ENCODE measurements at regions not wholly inside any gene's neighbourhood (a gene's known extent, or its start where the extent isn't known, plus 50 kb on each side); places are given as distances from the start of the nearest gene placed in this dataset.

DNA sequence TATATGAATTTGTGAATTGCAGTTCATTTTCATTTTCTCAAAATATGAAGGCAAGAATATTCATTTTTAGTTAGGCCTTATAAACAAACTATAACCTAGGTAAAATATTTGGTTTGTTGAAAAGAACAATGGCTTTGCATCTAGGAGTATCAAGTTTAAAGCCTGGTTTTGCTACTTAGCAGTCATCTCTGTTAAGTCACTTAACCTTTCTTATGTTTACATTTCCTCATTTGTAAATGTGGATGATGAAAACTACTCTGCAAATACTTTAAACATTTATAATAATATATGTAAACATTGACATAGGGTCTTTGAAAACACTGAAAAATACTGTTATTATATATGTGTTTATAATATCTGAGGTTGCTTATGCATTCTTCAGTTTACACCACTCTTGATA is 135.5 kb downstream of the CENPW start:
- Histone ChIP-seq H3F3A (replicated peaks; ENCODE audit: low read depth) (no peaks in the 10 kb centered on the region), H3K9me2 (ENCODE audit: insufficient read depth) (no peaks in the 10 kb centered on the region), H3K27me3 (ENCODE audit: insufficient read depth) (no peaks in the 10 kb centered on the region), H3K79me2 (replicated peaks; ENCODE audit: insufficient read depth) (no peaks in the 10 kb centered on the region), H3K4me1 (ENCODE audit: insufficient read depth) (0 out of 2 replicates have a peak, but pooled peaks cover 6% of the 10 kb centered on the region), H4K20me1 (replicated peaks; ENCODE audit: insufficient read depth) (no peaks in the 10 kb centered on the region), H2AFZ (no peak overlapping the region), H3K4me3 (no peak overlapping the region), H3K27ac (ENCODE audit: low read depth) (no peak overlapping the region), H3K4me2 (no peak overlapping the region), H3K36me3 (ENCODE audit: insufficient read depth) (no peaks in the 10 kb centered on the region; the same call in 1 of the 2 replicates)
- Mint-ChIP-seq H3K27ac (no peak overlapping the region), H3K4me3 (no peak overlapping the region), H3K36me3 (ENCODE audit: low read depth) (no peaks in the 10 kb centered on the region), H3K9me3 (peaks cover 8% of the 10 kb centered on the region), H3K4me1 (peaks cover 5% of the 10 kb centered on the region; the same call in 2 of the 3 replicates), H3K27me3 (ENCODE audit: insufficient read depth, low read depth, poor library complexity) (no peaks in the 10 kb centered on the region)
- DNase-seq (ENCODE audit: low spot score) (no peak), ATAC-seq (no peak)
- TF ChIP-seq, protein P1, sequence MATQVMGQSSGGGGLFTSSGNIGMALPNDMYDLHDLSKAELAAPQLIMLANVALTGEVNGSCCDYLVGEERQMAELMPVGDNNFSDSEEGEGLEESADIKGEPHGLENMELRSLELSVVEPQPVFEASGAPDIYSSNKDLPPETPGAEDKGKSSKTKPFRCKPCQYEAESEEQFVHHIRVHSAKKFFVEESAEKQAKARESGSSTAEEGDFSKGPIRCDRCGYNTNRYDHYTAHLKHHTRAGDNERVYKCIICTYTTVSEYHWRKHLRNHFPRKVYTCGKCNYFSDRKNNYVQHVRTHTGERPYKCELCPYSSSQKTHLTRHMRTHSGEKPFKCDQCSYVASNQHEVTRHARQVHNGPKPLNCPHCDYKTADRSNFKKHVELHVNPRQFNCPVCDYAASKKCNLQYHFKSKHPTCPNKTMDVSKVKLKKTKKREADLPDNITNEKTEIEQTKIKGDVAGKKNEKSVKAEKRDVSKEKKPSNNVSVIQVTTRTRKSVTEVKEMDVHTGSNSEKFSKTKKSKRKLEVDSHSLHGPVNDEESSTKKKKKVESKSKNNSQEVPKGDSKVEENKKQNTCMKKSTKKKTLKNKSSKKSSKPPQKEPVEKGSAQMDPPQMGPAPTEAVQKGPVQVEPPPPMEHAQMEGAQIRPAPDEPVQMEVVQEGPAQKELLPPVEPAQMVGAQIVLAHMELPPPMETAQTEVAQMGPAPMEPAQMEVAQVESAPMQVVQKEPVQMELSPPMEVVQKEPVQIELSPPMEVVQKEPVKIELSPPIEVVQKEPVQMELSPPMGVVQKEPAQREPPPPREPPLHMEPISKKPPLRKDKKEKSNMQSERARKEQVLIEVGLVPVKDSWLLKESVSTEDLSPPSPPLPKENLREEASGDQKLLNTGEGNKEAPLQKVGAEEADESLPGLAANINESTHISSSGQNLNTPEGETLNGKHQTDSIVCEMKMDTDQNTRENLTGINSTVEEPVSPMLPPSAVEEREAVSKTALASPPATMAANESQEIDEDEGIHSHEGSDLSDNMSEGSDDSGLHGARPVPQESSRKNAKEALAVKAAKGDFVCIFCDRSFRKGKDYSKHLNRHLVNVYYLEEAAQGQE (IDR thresholded peaks at IDR 0.05; ENCODE audit: unreplicated experiment), result no peak
- no peak for TF ChIP-seq STAT1 (IDR thresholded peaks at IDR 0.05; ENCODE audit: unreplicated experiment)
- no peak for TF ChIP-seq ZNF114 (CRISPR knock-in tag; IDR thresholded peaks at IDR 0.05)
- no peak for TF ChIP-seq EZH2phosphoT487 (IDR thresholded peaks at IDR 0.05; ENCODE audit: unreplicated experiment)
- TF ChIP-seq, protein P2, sequence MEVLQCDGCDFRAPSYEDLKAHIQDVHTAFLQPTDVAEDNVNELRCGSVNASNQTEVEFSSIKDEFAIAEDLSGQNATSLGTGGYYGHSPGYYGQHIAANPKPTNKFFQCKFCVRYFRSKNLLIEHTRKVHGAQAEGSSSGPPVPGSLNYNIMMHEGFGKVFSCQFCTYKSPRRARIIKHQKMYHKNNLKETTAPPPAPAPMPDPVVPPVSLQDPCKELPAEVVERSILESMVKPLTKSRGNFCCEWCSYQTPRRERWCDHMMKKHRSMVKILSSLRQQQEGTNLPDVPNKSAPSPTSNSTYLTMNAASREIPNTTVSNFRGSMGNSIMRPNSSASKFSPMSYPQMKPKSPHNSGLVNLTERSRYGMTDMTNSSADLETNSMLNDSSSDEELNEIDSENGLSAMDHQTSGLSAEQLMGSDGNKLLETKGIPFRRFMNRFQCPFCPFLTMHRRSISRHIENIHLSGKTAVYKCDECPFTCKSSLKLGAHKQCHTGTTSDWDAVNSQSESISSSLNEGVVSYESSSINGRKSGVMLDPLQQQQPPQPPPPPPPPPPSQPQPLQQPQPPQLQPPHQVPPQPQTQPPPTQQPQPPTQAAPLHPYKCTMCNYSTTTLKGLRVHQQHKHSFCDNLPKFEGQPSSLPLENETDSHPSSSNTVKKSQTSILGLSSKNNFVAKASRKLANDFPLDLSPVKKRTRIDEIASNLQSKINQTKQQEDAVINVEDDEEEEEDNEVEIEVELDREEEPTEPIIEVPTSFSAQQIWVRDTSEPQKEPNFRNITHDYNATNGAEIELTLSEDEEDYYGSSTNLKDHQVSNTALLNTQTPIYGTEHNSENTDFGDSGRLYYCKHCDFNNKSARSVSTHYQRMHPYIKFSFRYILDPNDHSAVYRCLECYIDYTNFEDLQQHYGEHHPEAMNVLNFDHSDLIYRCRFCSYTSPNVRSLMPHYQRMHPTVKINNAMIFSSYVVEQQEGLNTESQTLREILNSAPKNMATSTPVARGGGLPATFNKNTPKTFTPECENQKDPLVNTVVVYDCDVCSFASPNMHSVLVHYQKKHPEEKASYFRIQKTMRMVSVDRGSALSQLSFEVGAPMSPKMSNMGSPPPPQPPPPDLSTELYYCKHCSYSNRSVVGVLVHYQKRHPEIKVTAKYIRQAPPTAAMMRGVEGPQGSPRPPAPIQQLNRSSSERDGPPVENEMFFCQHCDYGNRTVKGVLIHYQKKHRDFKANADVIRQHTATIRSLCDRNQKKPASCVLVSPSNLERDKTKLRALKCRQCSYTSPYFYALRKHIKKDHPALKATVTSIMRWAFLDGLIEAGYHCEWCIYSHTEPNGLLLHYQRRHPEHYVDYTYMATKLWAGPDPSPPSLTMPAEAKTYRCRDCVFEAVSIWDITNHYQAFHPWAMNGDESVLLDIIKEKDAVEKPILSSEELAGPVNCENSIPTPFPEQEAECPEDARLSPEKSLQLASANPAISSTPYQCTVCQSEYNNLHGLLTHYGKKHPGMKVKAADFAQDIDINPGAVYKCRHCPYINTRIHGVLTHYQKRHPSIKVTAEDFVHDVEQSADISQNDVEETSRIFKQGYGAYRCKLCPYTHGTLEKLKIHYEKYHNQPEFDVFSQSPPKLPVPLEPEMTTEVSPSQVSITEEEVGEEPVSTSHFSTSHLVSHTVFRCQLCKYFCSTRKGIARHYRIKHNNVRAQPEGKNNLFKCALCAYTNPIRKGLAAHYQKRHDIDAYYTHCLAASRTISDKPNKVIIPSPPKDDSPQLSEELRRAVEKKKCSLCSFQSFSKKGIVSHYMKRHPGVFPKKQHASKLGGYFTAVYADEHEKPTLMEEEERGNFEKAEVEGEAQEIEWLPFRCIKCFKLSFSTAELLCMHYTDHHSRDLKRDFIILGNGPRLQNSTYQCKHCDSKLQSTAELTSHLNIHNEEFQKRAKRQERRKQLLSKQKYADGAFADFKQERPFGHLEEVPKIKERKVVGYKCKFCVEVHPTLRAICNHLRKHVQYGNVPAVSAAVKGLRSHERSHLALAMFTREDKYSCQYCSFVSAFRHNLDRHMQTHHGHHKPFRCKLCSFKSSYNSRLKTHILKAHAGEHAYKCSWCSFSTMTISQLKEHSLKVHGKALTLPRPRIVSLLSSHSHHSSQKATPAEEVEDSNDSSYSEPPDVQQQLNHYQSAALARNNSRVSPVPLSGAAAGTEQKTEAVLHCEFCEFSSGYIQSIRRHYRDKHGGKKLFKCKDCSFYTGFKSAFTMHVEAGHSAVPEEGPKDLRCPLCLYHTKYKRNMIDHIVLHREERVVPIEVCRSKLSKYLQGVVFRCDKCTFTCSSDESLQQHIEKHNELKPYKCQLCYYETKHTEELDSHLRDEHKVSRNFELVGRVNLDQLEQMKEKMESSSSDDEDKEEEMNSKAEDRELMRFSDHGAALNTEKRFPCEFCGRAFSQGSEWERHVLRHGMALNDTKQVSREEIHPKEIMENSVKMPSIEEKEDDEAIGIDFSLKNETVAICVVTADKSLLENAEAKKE (CRISPR knock-in tag; IDR thresholded peaks at IDR 0.05), result no peak
- no peak for TF ChIP-seq POLR2AphosphoS5 (IDR thresholded peaks at IDR 0.05; ENCODE audit: low read depth)
- TF ChIP-seq NANOG (IDR thresholded peaks at IDR 0.05; ENCODE audit: borderline replicate concordance), result no peak
- TF ChIP-seq JUNB (IDR thresholded peaks at IDR 0.05; ENCODE audit: unreplicated experiment), result no peak
- no peak for TF ChIP-seq ZNF331 (CRISPR knock-in tag; IDR thresholded peaks at IDR 0.05; ENCODE audit: low read depth)
- no peak for TF ChIP-seq EZH2 (IDR thresholded peaks at IDR 0.05; ENCODE audit: low read depth, unreplicated experiment)
- TF ChIP-seq, protein P3, sequence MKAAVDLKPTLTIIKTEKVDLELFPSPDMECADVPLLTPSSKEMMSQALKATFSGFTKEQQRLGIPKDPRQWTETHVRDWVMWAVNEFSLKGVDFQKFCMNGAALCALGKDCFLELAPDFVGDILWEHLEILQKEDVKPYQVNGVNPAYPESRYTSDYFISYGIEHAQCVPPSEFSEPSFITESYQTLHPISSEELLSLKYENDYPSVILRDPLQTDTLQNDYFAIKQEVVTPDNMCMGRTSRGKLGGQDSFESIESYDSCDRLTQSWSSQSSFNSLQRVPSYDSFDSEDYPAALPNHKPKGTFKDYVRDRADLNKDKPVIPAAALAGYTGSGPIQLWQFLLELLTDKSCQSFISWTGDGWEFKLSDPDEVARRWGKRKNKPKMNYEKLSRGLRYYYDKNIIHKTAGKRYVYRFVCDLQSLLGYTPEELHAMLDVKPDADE (IDR thresholded peaks at IDR 0.05), result no peak
- TF ChIP-seq, protein P4, sequence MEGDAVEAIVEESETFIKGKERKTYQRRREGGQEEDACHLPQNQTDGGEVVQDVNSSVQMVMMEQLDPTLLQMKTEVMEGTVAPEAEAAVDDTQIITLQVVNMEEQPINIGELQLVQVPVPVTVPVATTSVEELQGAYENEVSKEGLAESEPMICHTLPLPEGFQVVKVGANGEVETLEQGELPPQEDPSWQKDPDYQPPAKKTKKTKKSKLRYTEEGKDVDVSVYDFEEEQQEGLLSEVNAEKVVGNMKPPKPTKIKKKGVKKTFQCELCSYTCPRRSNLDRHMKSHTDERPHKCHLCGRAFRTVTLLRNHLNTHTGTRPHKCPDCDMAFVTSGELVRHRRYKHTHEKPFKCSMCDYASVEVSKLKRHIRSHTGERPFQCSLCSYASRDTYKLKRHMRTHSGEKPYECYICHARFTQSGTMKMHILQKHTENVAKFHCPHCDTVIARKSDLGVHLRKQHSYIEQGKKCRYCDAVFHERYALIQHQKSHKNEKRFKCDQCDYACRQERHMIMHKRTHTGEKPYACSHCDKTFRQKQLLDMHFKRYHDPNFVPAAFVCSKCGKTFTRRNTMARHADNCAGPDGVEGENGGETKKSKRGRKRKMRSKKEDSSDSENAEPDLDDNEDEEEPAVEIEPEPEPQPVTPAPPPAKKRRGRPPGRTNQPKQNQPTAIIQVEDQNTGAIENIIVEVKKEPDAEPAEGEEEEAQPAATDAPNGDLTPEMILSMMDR (conservative IDR thresholded peaks at IDR 0.05; ENCODE audit: low read depth in 2 of 2), result no peak
- TF ChIP-seq CREB1 (CRISPR knock-in tag; IDR thresholded peaks at IDR 0.05; ENCODE audit: low read depth), result no peak
